ENCODE measurements at regions not wholly inside any gene's neighbourhood (a gene's known extent, or its start where the extent isn't known, plus 50 kb on each side); places are given as distances from the start of the nearest gene placed in this dataset.

GRCh38 chr15:88388686-88389085 is 78.5 kb downstream of the MRPL46 start:
- Histone ChIP-seq H2BK12ac (ENCODE audit: low read length in 2 of 2) (no peak overlapping the region), H3K4me3 (ENCODE audit: insufficient read depth in 1 of 2, low read depth in 1 of 2, low read length in 2 of 2) (no peak overlapping the region), H2BK5ac (ENCODE audit: low read depth, low read length, poor library complexity, severe bottlenecking) (no peak overlapping the region), H4K91ac (ENCODE audit: low read length) (no peak overlapping the region), H2BK120ac (ENCODE audit: low read depth, low read length) (no peak overlapping the region), H3K27ac (ENCODE audit: low read length, poor library complexity, severe bottlenecking) (no peak overlapping the region), H3K18ac (ENCODE audit: low read depth in 1 of 2, low read length in 2 of 2) (no peak overlapping the region), H3K36me3 (ENCODE audit: control insufficient read depth in 1 of 2, insufficient read depth in 2 of 2, low read depth in 1 of 2, low read length in 2 of 2) (no peaks in the 10 kb centered on the region), H3K79me1 (replicated peaks; ENCODE audit: low read length, poor library complexity, severe bottlenecking) (no peaks in the 10 kb centered on the region), H3K9me3 (ENCODE audit: control insufficient read depth, low read length) (no peaks in the 10 kb centered on the region), H3K4ac (ENCODE audit: low read depth in 1 of 2, low read length in 2 of 2) (no peak overlapping the region), H3K4me2 (ENCODE audit: low read length, poor library complexity, severe bottlenecking) (no peak overlapping the region), H2AK5ac (ENCODE audit: low read length, severe bottlenecking) (no peak overlapping the region), H2BK15ac (ENCODE audit: low read depth, poor library complexity, severe bottlenecking) (no peak overlapping the region), H2AFZ (ENCODE audit: low read depth, low read length) (no peak overlapping the region), H3K23ac (ENCODE audit: low read length in 2 of 2) (no peak overlapping the region), H3K4me1 (ENCODE audit: control insufficient read depth, insufficient read depth, low read depth, low read length) (no peaks in the 10 kb centered on the region), H3K27me3 (ENCODE audit: control insufficient read depth in 1 of 2, insufficient read depth in 1 of 2, low read length in 2 of 2) (peaks cover 0 to 10% of the 10 kb centered on the region in 2 experiments), H3K14ac (ENCODE audit: low read length in 2 of 2) (no peak overlapping the region), H4K8ac (ENCODE audit: low read length) (no peak overlapping the region), H3K9ac (ENCODE audit: low read length) (no peak overlapping the region)
- DNase-seq: no peak
- 0% methylated on average over 1 of the region's 3 CpGs for WGBS

GRCh38 chr15:88385078-88385700 is 82.0 kb downstream of the MRPL46 start:
- Histone ChIP-seq H3K79me1 (replicated peaks; ENCODE audit: low read length, poor library complexity, severe bottlenecking) (no peaks in the 10 kb centered on the region), H3K4me2 (ENCODE audit: low read length, poor library complexity, severe bottlenecking) (no peak overlapping the region), H2BK12ac (ENCODE audit: low read length in 2 of 2) (no peak overlapping the region), H3K4me1 (ENCODE audit: control insufficient read depth, insufficient read depth, low read depth, low read length) (no peaks in the 10 kb centered on the region), H3K14ac (ENCODE audit: low read length in 2 of 2) (no peak overlapping the region), H3K27ac (ENCODE audit: low read length, poor library complexity, severe bottlenecking) (no peak overlapping the region), H3K18ac (ENCODE audit: low read depth in 1 of 2, low read length in 2 of 2) (no peak overlapping the region), H3K27me3 (ENCODE audit: control insufficient read depth in 1 of 2, insufficient read depth in 1 of 2, low read length in 2 of 2) (peaks cover 0 to 2% of the 10 kb centered on the region in 2 experiments), H3K9me3 (ENCODE audit: control insufficient read depth, low read length) (no peaks in the 10 kb centered on the region), H4K91ac (ENCODE audit: low read length) (no peak overlapping the region), H2BK120ac (ENCODE audit: low read depth, low read length) (no peak overlapping the region), H2AFZ (ENCODE audit: low read depth, low read length) (no peak overlapping the region), H2BK5ac (ENCODE audit: low read depth, low read length, poor library complexity, severe bottlenecking) (no peak overlapping the region), H4K8ac (ENCODE audit: low read length) (no peak overlapping the region), H2BK15ac (ENCODE audit: low read depth, poor library complexity, severe bottlenecking) (no peak overlapping the region), H3K23ac (ENCODE audit: low read length in 2 of 2) (no peak overlapping the region), H3K4ac (ENCODE audit: low read depth in 1 of 2, low read length in 2 of 2) (no peak overlapping the region), H3K9ac (ENCODE audit: low read length) (no peak overlapping the region), H3K36me3 (ENCODE audit: control insufficient read depth in 1 of 2, insufficient read depth in 2 of 2, low read depth in 1 of 2, low read length in 2 of 2) (no peaks in the 10 kb centered on the region), H3K4me3 (ENCODE audit: insufficient read depth in 1 of 2, low read depth in 1 of 2, low read length in 2 of 2) (no peak overlapping the region), H2AK5ac (ENCODE audit: low read length, severe bottlenecking) (no peak overlapping the region)
- DNase-seq: no peak
- 16% methylated on average over 2 of the region's 2 CpGs for WGBS

GRCh38 chr15:88383354-88383753 is 83.8 kb downstream of the MRPL46 start:
- H3K27ac ChIP-seq (ENCODE audit: low read length, poor library complexity, severe bottlenecking): no peak overlapping the region
- no peak overlapping the region for H3K9ac ChIP-seq (ENCODE audit: low read length)
- no peak overlapping the region for H3K14ac ChIP-seq (ENCODE audit: low read length in 2 of 2)
- H3K4me2 ChIP-seq (ENCODE audit: low read length, poor library complexity, severe bottlenecking): no peak overlapping the region
- no peak overlapping the region for H2BK15ac ChIP-seq (ENCODE audit: low read depth, poor library complexity, severe bottlenecking)
- no peak overlapping the region for H2BK120ac ChIP-seq (ENCODE audit: low read depth, low read length)
- no peak overlapping the region for H4K91ac ChIP-seq (ENCODE audit: low read length)
- H2BK5ac ChIP-seq (ENCODE audit: low read depth, low read length, poor library complexity, severe bottlenecking): no peak overlapping the region
- H3K79me1 ChIP-seq (replicated peaks; ENCODE audit: low read length, poor library complexity, severe bottlenecking): no peaks in the 10 kb centered on the region
- no peak overlapping the region for H3K23ac ChIP-seq (ENCODE audit: low read length in 2 of 2)
- H3K36me3 ChIP-seq (ENCODE audit: control insufficient read depth in 1 of 2, insufficient read depth in 2 of 2, low read depth in 1 of 2, low read length in 2 of 2): no peaks in the 10 kb centered on the region
- no peaks in the 10 kb centered on the region for H3K9me3 ChIP-seq (ENCODE audit: control insufficient read depth, low read length)
- H3K4me3 ChIP-seq (ENCODE audit: insufficient read depth in 1 of 2, low read depth in 1 of 2, low read length in 2 of 2): no peak overlapping the region
- H3K18ac ChIP-seq (ENCODE audit: low read depth in 1 of 2, low read length in 2 of 2): no peak overlapping the region
- H3K4ac ChIP-seq (ENCODE audit: low read depth in 1 of 2, low read length in 2 of 2): no peak overlapping the region
- no peak for DNase-seq
- no peak overlapping the region for H2AFZ ChIP-seq (ENCODE audit: low read depth, low read length)
- peaks cover 0 to 2% of the 10 kb centered on the region in 2 experiments for H3K27me3 ChIP-seq (ENCODE audit: control insufficient read depth in 1 of 2, insufficient read depth in 1 of 2, low read length in 2 of 2)
- WGBS: 83% methylated on average over 1 of the region's 1 CpG
- peaks cover 1% of the 10 kb centered on the region for H3K4me1 ChIP-seq (ENCODE audit: control insufficient read depth, insufficient read depth, low read depth, low read length)
- no peak overlapping the region for H2BK12ac ChIP-seq (ENCODE audit: low read length in 2 of 2)
- H4K8ac ChIP-seq (ENCODE audit: low read length): no peak overlapping the region
- H2AK5ac ChIP-seq (ENCODE audit: low read length, severe bottlenecking): no peak overlapping the region

GRCh38 chr15:88382482-88382983 is 84.7 kb downstream of the MRPL46 start:
- Histone ChIP-seq H3K4me3 (ENCODE audit: insufficient read depth in 1 of 2, low read depth in 1 of 2, low read length in 2 of 2) (no peak overlapping the region), H3K9me3 (ENCODE audit: control insufficient read depth, low read length) (no peaks in the 10 kb centered on the region), H2AK5ac (ENCODE audit: low read length, severe bottlenecking) (no peak overlapping the region), H3K27me3 (ENCODE audit: control insufficient read depth in 1 of 2, insufficient read depth in 1 of 2, low read length in 2 of 2) (peaks cover 0 to 2% of the 10 kb centered on the region in 2 experiments), H3K79me1 (replicated peaks; ENCODE audit: low read length, poor library complexity, severe bottlenecking) (no peaks in the 10 kb centered on the region), H3K27ac (ENCODE audit: low read length, poor library complexity, severe bottlenecking) (no peak overlapping the region), H4K91ac (ENCODE audit: low read length) (no peak overlapping the region), H2BK15ac (ENCODE audit: low read depth, poor library complexity, severe bottlenecking) (no peak overlapping the region), H3K36me3 (ENCODE audit: control insufficient read depth in 1 of 2, insufficient read depth in 2 of 2, low read depth in 1 of 2, low read length in 2 of 2) (no peaks in the 10 kb centered on the region), H3K4me2 (ENCODE audit: low read length, poor library complexity, severe bottlenecking) (no peak overlapping the region), H2BK12ac (ENCODE audit: low read length in 2 of 2) (no peak overlapping the region), H2BK120ac (ENCODE audit: low read depth, low read length) (no peak overlapping the region), H4K8ac (ENCODE audit: low read length) (no peak overlapping the region), H3K23ac (ENCODE audit: low read length in 2 of 2) (no peak overlapping the region), H3K4ac (ENCODE audit: low read depth in 1 of 2, low read length in 2 of 2) (no peak overlapping the region), H3K9ac (ENCODE audit: low read length) (no peak overlapping the region), H3K4me1 (ENCODE audit: control insufficient read depth, insufficient read depth, low read depth, low read length) (peaks cover 1% of the 10 kb centered on the region), H3K18ac (ENCODE audit: low read depth in 1 of 2, low read length in 2 of 2) (no peak overlapping the region), H2AFZ (ENCODE audit: low read depth, low read length) (no peak overlapping the region), H3K14ac (ENCODE audit: low read length in 2 of 2) (no peak overlapping the region), H2BK5ac (ENCODE audit: low read depth, low read length, poor library complexity, severe bottlenecking) (no peak overlapping the region)
- 57% methylated on average over 5 of the region's 5 CpGs for WGBS
- DNase-seq: no peak
